Iris pigment epithelial cell (primary cell): ENCODE measurements at regions not wholly inside any gene's neighbourhood (a gene's known extent, or its start where the extent isn't known, plus 50 kb on each side); places are given as distances from the start of the nearest gene placed in this dataset.

Source experiments
- DNase-seq: peaks from one replicate; pipeline ENCODE4 v3.0.0-alpha.2; 2011; ENCODE audit warnings: low read depth

DNA sequence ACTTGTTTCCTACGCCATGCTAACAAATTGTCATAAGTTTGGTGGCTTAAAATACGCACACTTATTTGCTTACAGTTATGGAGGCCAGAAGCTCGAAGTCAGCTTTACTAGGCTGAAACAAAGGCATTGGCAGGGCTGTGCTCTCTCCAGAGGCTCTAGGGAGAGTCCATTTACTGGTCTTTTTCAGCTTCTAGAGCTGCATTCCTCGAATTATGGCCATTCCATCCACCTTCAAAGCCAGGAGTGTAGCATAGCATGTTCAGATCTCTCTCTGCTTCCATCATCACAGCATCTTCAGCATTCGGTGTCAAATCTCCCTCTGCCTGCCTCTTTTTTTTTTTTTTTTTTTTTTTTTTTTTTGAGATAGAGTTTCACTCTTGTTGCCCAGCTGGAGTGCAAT is 670.2 kb downstream of the ACTL7B start:
- DNase-seq = no peak

DNA sequence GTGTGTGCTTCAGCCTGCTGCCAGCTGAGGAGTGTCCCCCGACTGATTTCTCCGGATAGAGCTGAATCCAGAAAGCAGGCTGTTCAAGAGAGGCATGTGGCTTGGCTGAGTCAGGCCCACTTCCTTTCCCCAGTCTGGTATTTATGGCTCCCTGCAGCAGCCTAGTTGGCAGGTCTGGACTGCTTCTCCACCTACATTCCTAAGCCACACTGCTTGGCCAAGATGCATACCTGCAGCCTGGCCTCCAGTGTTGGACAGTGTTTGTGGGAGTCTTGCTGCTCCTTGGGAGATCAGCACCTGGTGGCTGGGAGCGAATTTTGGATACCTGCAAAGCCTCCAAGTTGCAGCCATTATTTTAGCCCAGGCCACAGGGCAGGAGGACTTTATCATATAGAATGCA is 670.8 kb downstream of the ACTL7B start:
- DNase-seq = peak; percentile 38

DNA sequence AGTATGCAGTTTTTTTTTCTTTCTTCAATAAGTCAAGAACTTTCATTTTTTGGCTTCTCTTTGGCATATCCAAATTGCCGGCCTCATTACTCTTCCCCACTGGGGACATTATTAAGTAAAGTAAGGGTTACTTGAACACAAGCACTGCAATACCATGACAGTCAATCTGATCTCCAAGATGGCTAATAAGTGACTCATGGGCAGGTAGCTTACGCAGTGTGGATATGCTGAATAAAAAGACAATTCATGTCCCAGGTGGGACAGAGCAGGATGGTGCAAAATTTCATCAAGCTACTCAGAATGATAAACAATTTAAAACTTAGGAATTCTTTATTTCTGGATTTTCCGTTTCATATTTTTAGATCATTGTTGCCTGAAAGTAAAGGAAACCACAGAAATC is 671.8 kb downstream of the ACTL7B start:
- no peak for DNase-seq

DNA sequence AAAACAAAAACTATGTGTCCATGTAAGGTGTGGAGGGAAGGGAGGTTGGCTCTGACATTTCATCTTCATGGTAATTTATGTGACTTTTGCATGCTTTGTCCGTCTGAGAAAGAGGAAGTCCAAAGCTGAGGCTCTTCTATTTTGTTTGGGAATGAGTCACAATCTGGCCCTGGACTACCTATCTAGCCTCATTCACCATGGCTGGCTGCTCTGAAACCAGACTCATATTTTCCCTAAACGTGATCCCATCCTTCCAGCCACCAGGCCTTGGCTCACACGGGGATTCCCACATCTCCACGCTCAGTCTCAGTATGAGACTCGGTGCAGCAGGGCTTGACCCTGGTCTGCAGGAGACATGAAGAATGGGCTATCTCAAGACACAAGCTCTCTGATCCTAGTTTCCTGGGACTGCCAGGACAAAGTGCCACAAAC is 672.8 kb downstream of the ACTL7B start:
- peak; percentile 19 for DNase-seq

DNA sequence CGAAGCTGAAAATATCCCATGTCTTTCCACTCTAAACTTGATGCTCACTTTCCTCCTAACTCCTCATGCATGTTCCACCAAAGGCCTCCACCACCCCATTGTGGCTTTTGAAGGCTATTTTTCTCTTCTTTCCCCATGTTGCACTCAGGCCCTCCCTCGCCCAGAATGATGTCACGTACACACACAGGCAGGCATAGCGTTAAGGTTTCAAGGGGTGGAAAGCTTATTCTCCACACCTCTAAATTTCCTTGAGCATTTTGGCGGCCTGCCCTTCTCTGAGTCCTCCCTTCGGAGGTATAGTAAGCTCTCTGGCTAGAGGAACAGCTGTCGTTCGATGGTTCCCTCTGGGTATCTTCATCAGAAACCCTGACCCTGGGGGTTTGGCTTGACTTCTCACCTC is 673.5 kb downstream of the ACTL7B start:
- no peak for DNase-seq

DNA sequence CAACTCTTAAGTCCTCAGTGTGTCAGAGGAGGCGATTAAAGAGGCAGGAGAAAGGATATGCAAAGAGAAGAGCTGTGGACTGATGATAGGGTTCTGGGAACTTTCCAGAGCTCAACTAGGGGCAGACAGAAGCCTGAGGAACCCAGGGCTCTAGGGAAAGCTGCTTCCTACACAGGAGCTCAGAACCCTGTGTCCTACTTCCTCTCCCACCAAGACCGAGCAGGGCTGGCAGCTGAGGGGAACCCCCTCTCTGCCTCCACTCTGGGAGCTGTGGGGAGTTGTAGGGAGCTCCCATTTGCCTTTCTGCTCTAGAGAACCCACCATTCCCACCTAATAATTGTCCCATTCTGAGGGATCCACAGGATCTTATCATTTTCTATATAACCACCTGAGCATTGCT is 674.3 kb downstream of the ACTL7B start:
- DNase-seq = no peak

DNA sequence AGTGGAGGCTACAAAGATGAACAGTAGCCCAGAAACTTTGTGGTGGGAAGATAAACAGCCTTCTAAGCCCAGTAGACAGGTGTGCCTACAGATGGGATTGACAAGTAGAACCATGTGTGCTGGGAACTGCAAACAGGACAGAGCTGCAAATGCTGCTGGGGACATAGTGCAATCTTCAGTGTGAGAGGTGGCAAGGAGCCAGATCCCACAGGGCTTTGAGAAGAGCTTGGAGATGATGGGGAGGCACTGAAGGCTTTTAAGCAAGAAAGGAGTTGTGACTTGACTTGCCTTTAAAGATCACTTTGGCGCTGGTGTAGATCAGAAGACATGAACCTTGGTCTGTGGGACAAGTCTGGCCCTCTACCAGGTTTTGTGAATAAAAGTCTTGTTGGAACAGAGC is 675.2 kb downstream of the ACTL7B start:
- DNase-seq = no peak

DNA sequence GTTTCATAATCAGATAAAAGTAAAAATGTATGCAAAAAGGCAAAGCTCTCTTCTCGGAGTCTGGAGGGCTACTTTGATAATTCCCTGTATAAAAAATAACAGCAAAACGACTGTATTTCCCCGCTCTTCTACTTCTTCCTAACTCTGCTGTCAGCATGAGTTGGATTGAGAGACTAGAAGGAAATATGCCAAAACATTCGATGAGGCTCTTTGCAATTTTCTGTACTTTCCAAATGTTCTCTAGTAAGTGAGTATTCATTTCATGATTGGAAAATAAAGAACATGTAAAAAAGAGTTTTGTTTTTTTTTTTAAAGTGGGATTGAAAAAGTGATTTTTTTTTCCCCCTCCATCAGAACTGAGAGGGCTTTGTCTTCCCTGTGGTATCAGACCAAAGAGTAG is 677.5 kb downstream of the ACTL7B start:
- DNase-seq = no peak

DNA sequence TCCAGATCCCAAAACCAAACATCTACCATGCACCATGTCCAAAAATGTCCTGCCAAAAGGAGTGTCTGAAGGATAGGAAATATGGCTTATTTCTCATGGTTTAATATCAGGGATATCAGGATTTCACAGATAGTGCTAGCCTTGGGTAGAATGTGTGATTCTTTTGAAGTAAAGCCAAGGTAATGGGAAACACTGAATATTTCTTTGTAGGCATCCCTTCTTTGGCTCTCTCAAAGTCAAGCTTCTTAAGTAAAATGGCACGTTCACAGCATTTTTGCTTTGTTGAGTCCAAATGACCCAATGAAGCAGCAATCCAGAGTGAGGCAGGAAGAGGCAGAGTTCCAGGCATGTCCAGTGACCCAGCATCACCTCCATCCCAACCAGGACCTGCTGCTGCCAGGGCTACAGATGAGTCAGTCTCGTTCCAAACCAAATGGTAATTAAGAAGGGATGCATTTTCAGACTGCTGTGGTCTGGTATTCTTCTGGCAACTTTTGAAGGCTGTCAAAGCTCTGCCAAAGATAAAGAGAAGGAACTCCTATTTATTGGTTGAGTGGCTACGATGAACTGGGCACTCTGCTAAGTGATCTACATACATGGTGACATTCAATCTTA is 678.8 kb upstream of the KLF4 start:
- DNase-seq = peak; percentile 44

DNA sequence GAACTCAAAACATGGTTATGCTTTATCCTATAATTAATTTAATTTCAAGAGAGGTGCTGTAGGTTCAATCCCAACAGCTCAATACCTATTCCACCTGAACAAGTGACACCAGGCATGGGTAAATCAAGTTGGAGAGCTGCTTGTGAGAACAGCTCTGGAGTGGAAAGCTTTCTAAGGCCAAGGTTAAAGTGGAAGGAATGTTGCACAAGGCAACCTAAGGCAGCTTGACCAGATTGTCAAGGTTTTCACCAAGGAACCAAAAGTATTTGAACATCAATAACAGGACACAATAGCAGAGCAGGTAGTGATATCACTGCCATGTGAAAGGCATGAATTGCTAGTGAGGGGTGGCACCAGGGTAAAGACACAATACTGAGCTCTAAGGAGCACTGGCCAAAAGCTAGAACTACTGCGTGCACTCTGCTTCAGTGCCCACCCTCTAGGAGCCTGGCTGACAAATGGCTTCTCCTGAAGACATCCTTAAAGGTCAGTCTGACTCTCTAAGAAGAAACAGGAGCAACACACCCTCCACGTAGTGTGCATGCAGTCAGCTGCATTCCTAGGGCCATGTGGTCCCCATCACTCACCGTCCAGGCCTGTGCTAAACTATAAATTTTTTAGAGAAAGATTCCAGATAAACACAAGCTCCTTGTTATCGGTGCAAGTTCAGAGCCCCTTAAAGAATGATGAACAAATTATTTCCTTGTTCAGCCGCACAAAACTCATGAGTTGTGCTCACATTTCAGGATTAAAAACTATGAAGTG is 677.7 kb upstream of the KLF4 start:
- no peak for DNase-seq

DNA sequence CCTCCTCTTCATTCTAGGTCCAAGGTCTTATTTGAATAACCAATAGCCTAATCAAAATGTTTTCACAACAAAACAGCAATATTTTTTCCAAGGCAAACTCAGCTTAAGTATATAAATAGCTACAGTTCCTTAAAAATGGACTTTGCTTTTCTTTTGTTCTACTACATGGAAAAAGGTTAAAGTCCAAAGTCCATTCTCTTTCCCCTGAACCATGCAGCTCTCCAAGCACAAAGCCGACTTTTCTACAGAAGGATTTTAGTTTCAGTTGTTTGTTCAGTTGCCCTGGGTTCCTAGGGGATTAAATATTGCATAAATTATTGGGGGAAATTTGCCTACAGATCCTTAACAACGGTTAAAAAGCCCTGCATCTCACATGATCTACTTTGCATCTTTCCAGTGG is 677.0 kb upstream of the KLF4 start:
- DNase-seq = no peak

DNA sequence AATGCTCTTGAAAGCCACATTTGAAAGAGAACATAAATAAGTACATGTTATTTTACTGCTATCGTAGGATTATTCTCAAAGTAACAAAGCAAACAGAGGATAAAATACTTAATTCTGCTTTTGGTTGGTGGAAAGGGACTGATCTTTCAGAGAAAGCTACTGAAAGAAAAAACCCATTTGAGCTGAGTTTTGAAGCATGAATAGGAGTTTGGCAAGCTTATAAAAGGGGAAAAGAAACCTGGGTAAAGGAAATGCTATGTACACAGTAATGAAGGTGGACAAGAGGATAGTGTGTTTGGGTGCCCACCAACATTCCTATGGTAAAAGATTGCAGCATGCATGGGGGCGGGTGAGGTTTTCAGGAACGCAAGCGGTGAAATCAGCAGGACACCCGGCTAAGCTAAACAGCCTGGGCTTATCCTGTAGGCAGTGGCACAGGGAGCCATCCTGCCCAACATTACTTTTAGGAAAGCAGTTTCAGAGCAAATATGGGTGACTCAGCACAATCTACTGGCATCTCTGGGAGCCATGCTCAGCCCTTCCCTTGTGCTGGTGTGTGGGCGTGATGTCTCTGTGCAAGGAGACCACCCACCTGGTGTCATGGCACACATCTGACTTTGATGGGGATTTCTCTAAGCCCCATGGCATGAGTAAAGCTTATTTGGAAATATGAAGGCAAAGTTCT is 673.9 kb upstream of the KLF4 start:
- DNase-seq = peak; percentile 28

DNA sequence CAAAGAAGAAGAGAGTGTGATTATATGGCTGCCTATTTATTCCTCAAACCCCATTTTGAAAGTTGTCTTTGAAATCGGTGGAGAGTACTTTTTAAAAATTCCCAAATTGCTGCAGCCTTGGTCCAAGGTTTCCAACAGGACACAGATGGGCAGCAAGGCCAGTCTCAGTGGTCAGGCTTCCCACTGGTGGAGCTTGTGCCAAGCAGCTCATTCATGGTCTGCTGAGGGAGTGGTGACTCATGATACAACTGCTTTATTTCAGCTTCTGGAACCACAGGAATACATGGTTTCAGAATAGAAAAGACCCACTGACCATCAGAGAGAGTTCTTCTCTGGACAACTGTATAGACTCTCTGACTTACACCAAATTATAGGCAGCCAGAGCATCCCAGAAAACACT is 673.1 kb upstream of the KLF4 start:
- peak; percentile 85 for DNase-seq

DNA sequence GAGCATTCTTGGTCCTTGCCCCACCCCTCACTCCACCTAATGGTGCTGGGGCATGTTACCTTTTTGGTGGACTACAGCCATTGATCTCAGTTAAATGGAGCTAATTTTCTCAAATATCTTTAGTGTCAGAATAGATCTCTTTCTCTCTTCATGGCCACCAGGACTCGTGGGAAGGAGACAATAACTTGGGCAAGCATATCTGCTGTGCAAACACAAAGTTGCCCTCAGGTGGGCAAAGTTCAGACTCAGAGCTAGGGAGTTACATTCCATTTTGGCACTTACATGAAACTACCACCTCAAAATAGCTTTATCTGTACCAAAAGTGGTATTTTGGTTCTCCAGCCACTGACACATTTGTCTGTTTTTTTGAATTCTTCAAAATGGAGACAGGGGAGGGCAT is 671.9 kb upstream of the KLF4 start:
- DNase-seq = no peak

DNA sequence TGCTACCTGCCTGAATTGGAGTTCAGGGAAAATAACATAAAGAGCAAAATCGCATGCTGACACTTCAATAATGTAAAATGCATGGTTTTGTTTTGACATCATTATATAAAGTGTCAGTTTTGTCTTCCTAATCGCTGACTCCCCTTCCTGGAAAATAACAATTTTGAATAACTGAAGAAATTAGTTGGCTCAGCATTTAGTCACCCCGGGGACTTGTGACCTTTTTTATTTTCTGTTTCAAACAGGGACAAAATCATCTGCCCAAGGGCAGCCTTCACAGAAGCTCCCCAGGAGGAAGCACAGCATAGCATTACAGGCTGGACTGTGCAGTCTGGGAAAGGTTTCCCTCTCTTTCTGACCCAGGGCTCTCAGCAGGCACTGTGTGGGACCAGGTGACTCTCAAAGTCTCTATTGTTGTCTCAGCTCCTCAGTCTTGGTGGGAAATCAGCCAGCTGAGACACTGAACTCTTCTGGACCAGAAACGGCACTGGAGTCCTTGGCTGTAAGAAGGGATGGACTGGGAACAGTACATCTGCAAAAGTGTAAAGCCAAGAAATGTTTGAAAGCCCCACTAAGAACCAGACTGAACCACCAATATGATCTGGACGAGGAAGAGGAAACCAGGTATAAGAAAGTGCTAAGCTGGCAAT is 671.3 kb upstream of the KLF4 start:
- DNase-seq = no peak

DNA sequence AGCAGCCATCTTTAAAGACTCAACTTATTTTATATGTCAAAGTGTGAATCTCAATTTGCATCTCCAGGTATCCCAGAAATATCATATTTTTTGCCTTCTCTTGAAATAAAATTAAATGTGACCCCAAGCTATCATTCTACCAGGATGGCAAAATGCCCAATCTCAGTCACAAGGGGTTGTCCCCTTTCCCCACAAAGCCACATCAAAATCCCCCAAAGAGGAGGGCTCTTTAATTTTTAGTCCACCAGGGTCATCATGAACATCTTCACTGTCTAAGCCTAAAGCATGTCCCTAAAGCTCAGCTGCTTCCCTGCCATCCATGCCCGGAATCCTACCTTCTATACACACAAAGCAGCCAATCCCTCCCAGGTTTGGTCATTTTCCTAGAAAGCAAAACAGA is 670.5 kb upstream of the KLF4 start:
- DNase-seq = no peak

DNA sequence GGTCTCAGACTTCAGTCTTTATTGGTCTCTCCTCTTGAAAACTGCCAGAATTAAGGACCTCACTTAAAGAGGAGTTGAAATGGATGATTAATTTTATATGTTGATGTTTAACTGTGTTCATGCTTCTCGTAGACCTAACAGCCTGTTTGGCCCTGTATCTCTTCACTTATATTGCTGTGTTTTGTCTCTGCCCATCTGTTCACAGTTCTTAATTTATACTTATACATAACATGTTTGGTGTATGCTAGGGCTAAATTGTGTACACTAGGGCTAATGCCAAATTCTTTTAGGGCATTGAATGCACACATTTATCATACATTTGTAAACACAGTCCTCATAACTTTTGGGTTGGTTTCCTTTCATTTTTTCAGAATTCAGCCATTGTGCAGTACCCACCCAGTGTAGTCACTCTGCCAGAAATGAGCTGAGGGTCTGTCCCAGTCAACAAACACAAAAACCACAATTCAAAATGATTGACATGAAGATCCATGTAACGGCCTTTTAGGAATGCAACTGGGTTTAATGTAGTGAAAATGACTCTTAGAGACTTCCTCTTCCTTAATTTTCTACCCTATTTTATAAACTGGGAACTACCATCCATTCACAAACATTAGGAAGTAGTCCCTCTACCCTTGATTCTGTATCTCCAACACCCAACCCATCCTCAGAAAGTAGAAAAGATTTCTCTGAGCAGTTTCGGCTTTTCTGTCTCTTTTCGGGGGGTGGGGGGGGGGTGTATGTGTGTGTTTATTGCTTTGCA is 668.8 kb upstream of the KLF4 start:
- no peak for DNase-seq

DNA sequence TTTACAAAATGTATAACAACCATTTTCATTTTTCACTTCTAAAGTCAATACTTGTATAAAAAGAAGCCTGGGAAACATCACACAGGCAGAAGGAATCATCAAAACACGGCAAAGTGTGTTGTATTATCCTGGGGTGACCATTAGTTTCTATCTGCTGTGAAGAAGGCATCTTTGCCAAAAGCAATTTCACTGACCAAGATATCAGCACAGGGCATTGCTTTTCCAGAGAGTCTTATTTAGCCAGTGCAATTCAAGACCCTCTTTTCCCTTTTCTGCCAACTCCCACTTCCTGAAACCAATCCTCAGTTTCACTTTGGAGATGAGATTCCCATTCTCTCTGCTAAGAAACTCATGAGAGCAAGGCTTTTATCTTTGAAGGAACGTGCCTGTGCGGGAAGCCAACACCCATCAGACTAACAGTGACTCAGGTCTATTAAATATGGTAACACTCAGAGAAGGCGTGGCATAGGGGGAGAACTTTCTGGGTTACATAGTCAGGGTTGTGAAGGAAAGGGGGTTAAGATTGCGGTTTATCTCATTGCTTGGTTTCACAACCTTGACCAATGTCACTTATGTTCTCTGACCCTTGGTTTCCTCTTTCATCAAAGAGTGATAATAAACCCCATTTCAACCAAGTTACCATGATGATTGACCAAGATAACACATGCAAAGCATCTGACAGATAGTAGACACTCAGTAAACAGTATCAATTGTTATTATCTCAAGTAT is 666.9 kb upstream of the KLF4 start:
- DNase-seq = peak; percentile 38

DNA sequence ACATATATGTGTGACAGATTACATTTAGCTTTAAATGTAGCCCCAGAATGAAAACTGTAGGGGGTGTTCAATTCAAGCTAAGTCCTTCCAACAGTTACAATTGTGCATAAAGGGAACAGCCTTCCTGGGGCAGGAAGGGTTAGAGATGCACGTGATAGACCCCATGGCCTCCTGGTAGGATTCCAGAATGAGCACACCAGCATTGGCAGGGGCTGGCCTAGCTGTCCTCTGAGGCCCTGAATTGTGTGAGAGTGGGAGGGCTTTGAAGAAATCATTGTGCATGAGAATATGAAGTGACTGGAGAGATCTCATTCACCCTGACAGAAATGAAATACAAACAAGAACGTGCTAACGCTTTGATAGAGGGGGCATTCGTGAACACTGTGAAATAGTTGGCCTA is 663.8 kb upstream of the KLF4 start:
- DNase-seq = no peak

DNA sequence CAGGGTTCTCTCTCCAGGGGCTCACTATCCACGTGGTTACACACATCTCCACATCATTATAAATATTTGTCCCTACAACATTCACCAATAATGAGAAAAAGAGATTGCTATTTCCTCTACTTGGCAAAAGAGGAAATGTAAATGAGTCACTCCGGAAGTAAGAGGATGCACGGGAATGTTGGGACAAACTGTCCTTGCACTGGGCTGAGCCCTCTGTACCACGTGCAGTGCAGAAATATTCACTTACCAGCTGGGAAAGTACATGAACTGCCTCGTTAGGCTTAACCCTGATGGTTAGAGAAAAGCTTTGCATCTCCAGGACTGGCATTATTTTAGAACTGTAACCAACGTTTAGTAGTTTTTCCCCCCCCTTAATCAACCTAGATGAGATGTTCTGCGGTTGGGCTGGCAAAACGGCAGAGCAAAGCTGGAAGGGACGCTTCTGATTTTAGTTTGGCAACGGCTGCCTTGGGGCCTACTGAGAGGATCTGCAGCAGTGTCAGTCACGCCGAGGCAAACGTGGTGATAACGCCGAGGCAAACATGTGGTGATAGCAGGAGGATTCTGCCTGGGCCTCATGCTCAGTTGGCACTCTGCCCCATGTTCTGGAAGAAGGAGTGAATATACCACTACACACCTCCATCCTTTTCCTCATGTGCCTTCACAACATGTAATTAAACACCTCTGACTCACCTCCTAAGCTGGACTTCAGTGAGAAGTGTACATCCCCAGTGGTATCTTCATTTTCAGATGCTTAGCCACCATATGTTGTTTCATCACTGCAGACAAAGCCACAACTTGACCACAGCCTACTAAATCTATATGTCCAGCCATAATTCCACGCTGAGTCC is 661.4 kb upstream of the KLF4 start:
- DNase-seq = peak; percentile 86

DNA sequence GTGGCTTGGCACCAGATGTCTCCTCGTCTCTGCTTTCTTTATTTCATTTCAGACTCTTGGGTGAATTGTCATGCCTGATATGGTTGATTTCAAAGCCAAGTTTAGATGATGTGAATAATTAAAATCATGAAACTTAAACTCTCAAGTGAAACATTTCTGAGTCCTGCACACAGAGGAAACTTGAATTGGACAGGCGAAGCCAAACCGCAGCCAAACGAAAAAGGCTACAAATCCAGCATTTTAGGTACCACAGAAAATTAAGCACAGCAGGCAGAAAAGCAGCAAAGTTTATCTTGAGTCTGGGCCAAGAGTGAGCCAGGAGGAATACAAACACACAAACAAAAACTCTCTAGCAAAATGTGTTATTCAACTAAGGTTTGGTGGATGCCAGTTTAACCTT is 659.8 kb upstream of the KLF4 start:
- DNase-seq = no peak
